22Rv1 (cell line): ENCODE measurements at regions not wholly inside any gene's neighbourhood (a gene's known extent, or its start where the extent isn't known, plus 50 kb on each side); places are given as distances from the start of the nearest gene placed in this dataset.

Experiments used
- CTCF ChIP-seq: fragments of 450-650 bp; IDR thresholded peaks from 2 replicates; pipeline ENCODE4 v1.5.1; 2017; ENCODE audit warnings: mild to moderate bottlenecking
- ZFX ChIP-seq: fragments of 450-650 bp; IDR thresholded peaks from 2 replicates; pipeline ENCODE4 v1.6.1; 2017; ENCODE audit warnings: antibody characterized with exemption, borderline replicate concordance

DNA sequence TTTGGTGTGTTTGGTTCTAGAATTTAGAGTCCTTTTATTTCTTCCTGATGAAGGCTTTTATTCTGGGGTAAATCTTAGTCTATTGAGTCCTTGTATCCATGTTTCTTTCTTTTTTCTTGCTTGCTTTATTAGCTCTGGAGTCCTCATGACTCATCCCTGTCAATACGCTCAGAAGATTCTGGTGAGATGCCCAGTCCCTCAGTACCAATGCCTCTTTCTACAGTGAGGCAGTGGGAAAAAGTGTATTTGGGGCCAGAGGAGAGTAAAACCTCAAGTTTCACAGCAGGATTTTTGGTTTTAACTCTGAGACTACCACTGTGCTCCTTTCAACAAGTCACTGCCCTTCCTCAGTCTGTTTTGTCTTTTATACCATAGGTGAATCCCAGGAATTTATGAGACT lies 368.0 kb downstream of the GBA3 start:
- TF ChIP-seq CTCF (no peak), ZFX (no peak)
